D341Med (cell line): ENCODE measurements at regions not wholly inside any gene's neighbourhood (a gene's known extent, or its start where the extent isn't known, plus 50 kb on each side); places are given as distances from the start of the nearest gene placed in this dataset.

Experiments
- DNase-seq: peaks from one replicate; pipeline ENCODE4 v3.0.0; 2012; ENCODE audit warnings: low spot score

DNA sequence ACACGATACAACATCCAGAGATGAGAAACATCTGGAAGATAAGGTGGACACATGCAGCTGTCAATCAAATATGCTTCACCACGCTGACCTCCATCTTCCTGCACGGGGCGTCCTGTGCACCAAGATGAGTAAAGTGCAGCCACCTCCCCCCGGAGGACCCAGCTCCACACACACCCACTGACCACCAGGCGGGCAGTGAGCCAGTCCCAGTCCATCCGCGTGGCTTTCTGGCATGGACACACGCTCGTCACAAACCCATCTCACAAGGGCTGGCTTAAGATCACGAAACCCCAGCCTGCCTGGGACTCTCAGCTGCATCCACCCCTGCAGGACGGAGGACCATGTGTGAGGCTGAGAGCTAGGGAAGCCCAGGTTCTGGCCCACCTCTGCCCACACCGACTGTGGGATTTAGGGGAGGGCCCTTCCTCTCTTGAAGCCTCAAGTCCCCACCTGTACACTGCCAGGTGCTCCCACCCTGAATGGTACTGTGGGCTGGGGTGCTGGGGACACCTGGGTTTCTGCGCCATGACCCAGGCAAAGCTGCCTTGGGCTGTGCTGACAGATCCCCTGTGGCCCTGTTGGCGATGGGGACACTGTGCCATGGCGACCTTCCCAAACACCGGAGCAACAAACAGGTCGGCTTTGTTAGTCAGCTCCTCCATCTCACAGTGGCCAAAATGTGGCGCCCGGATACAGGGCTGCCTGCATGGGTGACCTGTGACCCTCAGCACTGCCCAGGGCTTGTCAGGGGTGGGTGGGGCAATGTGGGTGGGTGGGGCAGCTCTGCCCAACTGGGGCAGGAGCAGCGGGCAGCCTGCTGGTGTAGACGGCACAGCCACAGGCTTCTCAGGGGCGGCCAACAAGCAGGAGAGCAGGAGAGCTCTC lies 629.0 kb downstream of the TBC1D22A start:
- no peak for DNase-seq

DNA sequence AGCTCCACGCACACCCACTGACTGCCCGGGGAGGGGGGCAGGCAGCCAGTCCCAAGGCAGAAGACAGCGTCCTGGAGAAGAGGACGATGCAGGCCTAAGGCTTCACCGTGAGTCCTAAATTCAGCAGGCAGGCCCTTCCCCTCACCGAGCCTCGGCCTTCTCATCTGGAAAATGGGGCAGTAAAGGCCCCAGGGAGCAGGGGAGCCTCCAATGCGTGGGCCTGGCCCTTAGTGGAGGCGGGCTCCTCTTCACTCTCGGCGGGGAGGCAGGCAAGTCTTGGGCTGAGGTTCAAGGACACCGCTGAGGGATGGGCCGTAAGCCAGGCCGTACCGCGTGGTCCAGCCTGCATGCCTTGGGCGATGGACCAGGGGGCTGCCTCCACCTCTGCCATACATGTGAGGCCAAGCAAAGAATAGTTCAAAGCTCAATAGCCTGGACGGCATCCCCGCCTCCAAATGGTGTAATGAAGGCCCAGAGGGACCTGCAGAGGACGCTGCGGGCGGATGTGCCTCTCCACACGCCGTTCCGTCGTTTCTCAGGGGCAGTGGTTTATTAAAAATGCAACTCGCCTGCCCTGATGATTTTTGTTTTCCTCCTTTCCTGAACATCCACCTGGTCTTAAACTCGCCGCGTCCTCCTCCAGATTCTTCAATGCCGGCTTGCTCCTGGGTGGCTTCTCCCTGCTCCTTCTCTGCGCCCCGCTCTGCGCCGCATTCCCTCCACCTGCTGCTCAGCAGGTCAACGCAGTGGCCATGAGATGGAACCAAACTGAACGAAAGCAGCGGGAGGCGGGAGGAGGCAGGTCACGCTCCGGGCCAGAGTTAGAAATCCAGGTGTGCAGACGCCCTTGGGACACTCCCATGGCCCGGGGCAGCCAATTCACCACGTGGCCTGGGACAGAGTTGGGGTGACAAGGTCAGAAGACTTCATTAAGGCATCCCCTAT lies 627.8 kb downstream of the TBC1D22A start:
- no peak for DNase-seq

DNA sequence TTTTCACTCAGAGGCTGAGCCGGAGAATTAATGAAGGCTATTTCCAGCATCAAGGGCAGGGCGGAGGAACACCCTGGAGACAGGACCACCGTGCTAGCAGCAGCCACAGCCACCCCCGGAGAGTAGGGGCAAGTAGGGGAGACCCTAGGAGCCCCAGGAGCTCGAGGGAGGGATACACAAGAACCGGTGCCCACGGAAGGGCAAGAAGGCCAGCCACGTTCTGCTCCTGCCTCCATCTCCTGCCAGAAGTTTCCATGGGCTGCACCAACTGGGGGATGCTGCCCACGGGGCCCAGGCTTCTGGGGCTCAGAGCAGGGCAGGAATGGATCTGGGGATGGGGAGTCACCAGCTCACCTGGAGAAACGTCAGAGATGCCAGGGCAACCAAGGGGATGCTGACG lies 626.8 kb downstream of the TBC1D22A start:
- no peak for DNase-seq

DNA sequence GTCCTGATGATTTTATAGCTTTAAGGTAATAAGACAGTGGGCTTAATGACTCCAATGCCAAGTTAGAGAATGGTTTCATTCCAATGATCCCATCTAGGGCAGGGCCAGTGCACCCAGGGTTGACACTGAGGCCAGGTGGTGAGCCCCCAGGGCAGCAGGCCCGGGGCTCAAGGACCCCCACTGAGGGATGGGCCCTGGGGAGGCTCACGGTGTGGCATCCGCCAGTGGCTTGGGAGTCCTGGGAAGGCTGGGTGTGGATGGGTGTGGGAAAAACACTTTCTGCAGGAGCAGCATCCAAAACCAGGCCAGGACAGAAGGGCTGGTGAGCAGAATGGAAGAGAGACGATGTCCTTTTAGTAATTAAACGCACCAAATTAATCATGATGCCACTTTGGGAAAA lies 626.3 kb downstream of the TBC1D22A start:
- DNase-seq, result no peak

DNA sequence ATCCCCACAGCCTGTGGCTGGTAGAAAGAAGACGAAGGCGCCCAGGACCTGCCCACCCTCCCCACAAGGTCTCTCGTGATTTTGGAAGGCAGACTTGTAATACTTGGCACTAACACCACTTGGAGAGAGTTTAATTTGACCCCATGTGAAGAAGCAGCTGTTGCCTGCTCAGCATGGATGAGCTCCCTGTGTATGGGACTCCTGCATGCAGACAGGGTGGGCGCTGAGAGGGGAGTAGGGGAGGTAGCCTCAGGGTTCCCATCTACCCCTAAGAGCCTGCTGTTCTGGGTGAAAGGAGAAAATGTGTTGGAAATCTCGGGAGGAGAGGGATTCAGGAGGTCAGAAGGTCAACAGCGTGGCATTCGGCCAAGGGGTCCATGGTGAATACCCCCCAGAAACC lies 625.9 kb downstream of the TBC1D22A start:
- DNase-seq, result no peak

DNA sequence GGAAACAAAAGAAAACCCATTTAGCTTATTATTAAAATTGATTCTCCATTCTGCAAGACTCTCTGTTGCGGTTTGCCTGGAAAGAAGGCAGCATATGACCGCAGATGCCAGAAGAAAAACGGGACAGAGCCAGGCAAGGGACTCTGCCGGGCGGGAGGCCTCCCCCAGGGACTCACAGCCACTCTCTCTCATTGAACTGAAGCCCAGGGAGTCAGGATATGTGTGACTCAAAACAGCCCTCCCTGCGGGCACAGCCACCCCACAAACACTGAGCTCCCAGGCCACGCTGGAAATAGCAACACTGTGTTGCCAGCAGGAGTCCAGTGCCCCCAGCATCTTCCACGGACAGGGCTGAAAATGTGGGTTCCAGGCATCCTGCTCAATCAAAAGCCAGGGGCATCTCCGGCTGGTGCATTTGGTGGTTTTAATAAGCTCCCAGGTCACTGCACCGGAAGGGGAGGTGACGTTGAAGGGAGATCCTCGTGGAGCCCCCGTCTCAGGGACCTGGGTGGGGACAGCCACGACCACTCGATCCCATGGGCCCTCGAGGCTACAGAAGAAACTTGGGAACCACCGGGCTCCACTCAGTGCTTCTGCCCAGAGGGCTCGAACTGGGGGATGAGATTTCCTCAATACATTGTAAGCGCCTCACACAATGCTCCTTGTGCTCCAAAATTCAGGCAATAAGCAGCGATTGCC lies 624.5 kb downstream of the TBC1D22A start:
- DNase-seq, result no peak

DNA sequence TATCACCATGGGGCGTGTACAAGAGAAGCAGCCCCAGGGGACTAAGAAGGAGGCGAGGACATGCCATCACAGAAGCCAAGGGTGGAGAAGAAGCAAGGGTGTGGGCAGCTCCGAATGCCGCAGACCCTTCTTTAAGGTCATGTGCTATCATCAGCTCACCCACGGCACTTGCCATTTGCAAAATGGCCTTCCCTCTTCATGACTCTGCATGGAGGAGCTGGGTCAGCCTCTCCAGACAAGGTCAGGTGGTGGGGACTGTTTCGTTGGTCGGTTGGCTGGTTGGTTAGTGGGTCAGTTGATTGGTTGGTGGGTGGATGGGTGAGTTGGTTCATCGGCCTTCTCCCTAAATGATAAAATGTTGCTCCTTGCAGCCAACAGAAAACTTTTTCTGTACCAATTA lies 622.5 kb downstream of the TBC1D22A start:
- no peak for DNase-seq

DNA sequence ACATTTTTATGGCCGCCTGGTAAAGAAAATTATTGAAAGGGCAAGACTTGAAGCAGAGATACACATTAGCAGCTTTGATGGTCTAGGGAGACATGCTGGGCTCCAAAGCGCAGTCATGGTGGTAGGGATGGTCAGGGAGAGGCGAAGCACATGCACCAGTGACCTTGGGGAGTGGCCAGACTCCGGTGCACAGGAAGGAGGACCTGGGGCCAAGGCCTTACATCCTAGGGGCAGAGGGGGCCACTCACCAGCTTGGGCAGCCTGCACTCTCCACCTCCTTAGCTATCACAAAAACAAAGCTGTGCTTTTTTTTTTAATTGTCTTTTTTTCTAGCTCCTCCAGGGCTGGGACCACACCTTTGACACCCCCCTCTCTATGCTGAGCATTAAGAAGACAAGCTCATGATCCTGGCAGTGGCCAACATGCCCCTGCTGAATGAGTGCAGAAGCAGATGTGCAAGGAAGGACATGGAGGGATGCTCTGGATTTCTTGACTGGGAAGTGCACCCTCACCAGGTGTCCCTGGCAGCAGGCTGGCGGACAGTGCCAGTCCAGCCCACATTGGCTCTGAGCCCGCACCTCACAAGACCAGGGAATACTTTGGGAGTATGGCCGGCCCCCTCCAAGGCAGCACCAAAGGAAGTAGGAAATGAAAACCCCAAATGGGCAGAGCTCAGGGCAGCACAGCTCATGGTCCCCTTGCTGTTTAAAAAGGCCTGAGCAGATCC lies 619.9 kb downstream of the TBC1D22A start:
- no peak for DNase-seq

DNA sequence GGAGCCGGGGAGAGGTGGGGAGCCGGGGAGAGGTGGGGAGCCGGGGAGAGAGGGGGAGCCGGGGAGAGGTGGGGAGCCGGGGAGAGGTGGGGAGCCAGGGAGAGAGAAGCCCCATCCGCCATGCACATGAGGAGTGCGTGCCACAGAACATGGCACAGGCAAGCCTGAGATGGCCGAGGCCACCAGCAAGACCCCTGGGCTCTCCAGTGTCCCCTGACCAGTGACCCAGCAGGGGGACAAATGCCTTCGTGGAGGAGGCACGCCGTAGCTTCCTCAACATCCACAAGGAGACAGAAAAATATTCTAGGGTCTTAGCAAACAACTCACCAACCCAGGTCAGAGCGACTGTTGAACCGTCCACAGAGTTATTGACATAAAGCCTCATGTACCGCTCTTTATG lies 618.8 kb downstream of the TBC1D22A start:
- DNase-seq, result no peak

DNA sequence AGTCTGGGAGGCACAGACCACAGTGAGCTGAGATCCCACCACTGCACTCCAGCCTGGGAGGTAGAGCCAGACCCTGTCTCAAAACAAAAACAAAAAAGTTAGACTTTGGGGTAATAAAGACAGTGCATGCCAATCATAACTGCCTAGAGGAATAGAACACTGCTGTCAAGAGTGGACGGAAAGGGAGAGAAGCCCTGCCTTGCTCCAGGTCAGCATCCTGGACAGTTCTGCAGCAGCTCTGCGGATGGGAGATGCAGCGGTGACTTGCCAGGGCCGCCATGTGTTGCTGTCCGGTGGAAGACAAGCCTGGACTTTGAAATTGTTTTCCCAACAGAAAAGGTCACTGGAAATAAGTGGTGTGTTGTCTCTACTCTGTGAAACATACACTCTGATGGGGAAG lies 618.2 kb downstream of the TBC1D22A start:
- no peak for DNase-seq

DNA sequence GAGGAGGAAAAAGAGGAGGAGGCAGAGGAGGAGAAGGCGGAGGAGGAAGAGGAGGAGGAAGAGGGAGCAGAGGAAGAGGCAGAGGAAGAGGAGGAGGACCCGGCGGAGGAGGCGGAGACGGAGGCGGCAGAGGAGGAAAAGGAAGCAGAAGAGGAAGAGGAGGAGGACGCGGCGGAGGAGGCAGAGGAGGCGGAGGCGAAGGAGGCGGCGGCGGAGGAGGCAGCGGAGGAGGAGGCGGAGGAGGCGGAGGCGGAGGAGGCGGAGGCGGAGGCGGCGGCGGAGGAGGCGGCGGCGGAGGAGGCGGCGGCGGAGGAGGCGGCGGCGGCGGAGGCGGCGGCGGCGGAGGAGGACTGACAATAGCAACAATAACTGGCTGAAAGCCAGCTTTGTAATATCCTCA lies 616.6 kb downstream of the TBC1D22A start:
- no peak for DNase-seq

DNA sequence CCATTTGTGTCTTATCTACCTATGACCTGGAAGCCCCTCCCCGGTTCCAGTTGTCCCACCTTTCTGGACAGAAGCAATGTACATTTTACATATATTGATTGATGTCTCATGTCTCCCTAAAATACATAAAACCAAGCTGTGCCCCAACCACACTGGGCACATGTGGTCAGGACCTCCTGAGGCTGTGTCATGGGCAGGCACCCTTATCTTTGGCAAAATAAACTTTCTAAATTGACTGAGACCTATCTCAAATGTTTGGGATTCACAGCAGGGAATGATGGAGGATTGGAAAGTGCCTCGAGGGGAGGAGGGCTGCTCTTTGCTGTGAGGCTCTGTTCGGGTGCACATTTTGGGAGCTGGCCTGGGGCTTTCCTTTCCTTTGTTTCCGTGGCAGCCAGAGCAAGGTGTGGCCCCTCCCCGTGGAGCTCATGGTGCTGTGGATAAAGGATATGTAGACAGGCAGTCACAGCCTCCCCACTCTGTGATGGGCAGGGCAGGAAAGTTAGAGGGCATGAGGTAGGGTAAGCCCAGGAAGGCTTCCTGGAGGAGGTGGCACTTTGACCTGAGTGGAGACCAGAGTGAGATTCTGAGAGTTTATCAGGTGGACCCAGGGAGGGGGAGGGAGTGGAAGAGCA lies 615.6 kb downstream of the TBC1D22A start:
- DNase-seq, result no peak

DNA sequence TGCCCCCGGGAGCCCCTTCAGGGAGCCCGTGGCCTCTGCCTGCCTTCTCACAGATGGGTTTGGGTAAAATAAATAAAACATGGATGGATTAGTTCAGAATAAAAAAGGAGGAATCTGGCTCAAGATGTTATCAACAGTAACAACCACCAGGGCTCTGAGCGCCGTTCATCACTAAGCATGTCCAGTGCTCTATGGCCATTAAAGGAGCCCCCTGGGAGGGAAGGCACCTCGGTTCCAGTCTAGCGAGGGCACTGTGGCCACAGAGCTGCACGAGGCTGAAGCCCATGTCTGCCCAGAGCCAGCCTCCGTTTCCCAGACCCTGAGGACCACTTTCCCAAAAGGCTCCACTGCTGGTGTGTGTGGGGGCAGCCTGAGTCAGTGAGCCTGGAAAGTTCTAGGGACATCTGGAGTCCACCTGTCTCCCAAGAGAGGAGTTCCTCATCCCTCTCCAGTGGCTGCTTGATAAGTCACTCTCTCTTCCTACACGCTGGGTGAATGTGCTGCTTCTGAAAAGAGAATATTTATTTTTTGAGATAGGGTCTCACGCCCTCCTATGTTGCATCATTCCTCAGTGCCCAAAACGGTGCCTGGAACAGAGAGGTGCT lies 614.6 kb downstream of the TBC1D22A start:
- no peak for DNase-seq

DNA sequence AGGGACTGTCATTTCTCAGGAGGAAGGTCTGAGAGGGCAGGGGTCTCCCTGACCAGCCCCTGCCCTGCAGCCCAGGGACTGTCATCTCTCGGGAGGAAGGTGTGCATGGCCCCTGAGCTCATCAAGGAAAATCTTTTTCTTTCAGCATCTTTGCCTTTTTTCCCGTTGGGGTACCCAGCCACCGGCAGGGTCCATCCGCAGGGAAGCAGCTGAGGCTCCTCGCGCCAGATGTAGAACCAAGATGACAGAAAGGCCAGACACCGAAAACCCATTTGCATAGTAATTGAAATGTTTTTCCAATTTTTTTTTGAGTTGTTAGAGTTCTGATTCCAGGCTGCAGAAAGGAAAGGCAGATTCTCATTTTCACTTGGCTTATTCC lies 613.9 kb downstream of the TBC1D22A start:
- no peak for DNase-seq

DNA sequence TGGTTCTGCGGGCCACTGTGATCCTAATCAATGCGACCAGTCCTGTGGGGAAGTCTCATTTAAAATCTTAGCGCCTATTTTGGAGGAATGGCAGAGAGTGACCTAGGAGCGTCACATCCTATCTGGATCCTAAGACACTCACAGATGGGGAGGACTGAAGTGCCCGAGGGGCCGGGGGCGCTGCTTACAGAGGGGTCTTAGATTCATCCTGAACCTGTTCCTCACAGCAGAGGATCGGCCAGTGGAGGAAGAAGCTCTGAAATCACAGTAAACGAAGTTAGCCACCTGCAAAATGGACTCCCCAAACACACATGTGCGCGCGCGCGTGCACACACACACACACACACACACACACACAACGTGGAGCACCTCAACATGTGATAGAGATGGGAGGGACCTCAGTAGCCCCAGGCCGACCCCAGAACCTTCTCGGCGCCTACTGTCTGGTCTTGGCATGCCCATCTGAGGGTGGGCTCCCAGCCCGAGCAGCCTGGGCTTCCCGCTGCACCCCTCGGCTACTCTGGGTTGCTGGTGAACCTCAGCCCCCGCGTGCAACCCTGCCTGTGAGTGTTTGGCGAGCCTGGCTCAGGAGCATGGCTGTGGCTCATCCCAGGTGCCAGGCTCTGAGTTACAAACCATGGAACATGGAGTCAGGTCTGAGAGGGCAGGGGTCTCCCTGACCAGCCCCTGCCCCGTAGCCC lies 613.3 kb downstream of the TBC1D22A start:
- DNase-seq, result no peak

DNA sequence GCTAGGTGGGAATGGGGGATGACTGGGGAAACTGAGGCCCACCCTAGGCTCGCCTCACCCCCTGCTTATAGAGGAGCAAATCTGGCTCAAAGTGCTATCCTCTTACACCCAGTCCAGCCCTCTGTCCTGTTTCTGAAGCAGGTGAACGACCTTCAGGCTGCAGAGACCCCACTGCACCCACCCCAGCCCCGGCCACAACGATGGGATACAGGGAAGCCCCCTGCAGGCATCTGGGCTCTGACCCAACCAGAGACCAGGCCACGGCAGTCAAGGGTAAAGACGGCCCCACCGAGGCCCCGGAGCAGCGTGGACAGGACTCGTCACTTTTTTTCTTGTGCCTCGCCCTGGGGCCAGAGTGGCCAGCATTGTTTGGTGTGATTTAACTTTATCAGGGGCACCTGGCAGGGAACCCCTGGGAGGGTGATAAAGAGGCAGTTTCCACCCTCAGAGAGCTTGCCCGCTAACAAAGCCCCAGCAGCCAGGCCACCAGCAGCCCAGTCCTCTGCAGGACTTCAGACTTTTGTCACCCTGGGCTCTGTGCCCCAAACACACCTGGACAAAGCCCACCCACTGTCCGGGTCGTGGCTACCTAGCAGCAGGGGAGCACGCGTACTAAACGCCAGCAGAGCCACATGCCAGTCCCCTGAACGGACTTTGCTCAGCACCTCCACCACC lies 612.6 kb downstream of the TBC1D22A start:
- DNase-seq, result no peak

DNA sequence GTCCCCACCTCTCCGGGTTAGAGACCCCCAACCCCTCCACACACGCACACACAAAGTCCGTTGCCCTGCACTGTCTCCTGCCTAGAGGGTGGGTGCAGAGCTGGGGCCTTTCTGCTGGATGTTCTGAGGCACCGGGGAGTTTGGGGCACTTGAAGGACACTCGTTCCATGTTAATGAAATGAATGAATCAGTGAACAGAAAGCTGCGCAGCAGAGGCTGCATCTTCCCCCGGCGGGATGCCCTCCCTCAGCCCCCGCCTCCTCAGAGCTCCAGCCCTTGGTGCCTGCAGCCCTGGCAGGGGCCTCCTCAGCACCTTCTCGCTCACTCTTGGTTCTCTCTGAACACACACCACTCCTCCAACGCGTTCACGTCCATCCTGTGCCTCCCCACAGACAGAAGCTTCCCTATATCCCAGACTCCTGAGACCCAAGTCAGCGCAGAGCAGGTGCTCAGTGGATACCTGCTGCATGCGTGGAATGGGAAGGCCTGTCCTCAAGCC lies 611.9 kb downstream of the TBC1D22A start:
- DNase-seq, result no peak

DNA sequence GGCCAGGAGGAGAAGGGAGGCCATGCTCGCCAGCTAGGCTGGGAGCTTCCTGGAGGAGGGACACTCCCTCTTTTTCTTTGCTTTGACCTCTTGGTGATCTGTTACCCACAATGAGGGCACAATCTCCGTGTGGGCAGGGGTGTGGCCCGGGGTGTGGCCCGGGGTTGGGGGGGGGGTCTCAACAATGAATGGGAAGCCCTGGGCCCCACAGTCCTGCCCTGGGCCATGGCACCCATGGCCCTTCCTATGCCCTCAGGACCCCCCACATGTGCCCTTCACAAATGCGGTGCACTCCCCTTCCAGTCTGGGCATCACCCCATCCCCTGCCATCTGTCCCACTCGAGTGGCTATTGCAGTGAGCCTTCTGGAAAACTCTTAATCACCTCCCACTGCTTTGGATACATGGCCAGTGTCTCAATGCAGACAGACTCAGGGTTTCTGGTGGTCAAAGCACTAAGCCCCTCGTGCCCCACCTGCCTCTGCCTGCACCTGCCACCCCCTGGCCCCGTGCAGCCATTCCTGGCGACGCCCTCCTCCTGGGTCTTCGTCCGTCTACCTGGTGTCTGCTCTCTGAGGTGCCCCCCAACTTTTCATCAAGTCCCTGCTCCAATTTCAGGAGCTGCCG lies 611.3 kb downstream of the TBC1D22A start:
- DNase-seq, result no peak
